ENCODE measurements at regions not wholly inside any gene's neighbourhood (a gene's known extent, or its start where the extent isn't known, plus 50 kb on each side); places are given as distances from the start of the nearest gene placed in this dataset.

DNA sequence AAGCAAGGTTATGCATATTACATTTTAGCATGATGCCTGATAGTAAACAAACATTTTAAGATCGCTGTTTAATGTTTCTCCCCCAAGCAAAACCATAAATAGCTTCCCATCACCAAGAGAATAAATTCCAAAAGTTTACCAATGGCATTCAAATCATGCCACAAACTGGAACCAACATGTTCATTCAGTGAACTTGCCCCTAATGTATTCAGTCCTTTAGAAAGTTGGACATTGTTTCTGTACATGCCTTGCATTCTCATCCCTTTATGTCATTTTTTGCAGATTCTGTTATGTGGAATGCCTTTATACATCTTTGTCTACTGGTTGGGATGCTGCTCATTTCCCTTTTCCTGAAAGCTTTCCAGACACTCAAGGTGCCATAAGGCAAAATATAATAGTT, 105.5 kb downstream of the PYDC2 start:
- no peaks in the 10 kb centered on the region for H3K27me3 Mint-ChIP-seq
- no peaks in the 10 kb centered on the region for H3K36me3 ChIP-seq (ENCODE audit: insufficient read depth, low read length)
- H3K4me1 Mint-ChIP-seq (ENCODE audit: low read depth): no peaks in the 10 kb centered on the region
- H3K36me3 Mint-ChIP-seq (ENCODE audit: low read depth): no peaks in the 10 kb centered on the region
- intact Hi-C loops (cut with DNase I, micrococcal nuclease): no loop called here
- H3K4me3 ChIP-seq (ENCODE audit: low read length): no peak overlapping the region
- no peaks in the 10 kb centered on the region for H3K4me1 ChIP-seq (ENCODE audit: insufficient read depth, low read length)
- ChIA-PET CTCF (no interaction called here), POLR2A (no interaction called here)
- no peaks in the 10 kb centered on the region for H3K27me3 ChIP-seq (ENCODE audit: control insufficient read depth in 1 of 2, insufficient read depth in 2 of 2, low read length in 2 of 2)
- H3K27ac Mint-ChIP-seq: no peak overlapping the region
- DNase-seq (no peak), ATAC-seq (ENCODE audit: poor library complexity) (no peak)
- H3K9me3 Mint-ChIP-seq: no peaks in the 10 kb centered on the region
- H3K4me3 Mint-ChIP-seq: no peak overlapping the region
- no peaks in the 10 kb centered on the region for H3K9me3 ChIP-seq (ENCODE audit: control insufficient read depth in 1 of 2, insufficient read depth in 1 of 2, low read length in 2 of 2)
- H3K27ac ChIP-seq (ENCODE audit: low read depth in 1 of 2, low read length in 2 of 2): no peak overlapping the region
- TF ChIP-seq, protein P1, sequence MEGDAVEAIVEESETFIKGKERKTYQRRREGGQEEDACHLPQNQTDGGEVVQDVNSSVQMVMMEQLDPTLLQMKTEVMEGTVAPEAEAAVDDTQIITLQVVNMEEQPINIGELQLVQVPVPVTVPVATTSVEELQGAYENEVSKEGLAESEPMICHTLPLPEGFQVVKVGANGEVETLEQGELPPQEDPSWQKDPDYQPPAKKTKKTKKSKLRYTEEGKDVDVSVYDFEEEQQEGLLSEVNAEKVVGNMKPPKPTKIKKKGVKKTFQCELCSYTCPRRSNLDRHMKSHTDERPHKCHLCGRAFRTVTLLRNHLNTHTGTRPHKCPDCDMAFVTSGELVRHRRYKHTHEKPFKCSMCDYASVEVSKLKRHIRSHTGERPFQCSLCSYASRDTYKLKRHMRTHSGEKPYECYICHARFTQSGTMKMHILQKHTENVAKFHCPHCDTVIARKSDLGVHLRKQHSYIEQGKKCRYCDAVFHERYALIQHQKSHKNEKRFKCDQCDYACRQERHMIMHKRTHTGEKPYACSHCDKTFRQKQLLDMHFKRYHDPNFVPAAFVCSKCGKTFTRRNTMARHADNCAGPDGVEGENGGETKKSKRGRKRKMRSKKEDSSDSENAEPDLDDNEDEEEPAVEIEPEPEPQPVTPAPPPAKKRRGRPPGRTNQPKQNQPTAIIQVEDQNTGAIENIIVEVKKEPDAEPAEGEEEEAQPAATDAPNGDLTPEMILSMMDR (IDR thresholded peaks at IDR 0.05): no peak

DNA sequence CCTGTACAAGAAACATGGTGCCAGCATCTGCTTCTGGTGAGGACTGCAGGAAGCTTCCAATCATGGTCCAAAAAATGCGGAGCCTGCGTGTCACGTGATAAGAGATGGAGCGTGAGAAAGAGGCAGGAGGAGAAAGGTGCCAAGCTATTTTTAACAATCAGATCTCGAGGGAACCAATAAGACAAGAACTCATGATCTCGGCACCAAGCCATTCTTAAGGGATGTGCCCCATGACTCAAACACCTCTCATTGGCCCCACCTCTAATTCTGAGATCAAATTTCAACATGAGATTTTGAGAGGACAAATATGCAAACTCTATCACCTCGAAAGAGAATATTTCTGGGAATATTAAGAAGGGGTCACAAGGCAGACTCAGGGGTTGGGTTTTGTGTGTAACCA, 107.2 kb downstream of the PYDC2 start:
- ChIA-PET CTCF (no interaction called here), POLR2A (no interaction called here)
- no peak overlapping the region for H3K4me3 Mint-ChIP-seq
- TF ChIP-seq, protein P1 (IDR thresholded peaks at IDR 0.05): no peak
- intact Hi-C loops (cut with DNase I, micrococcal nuclease): no loop called here
- H3K27me3 Mint-ChIP-seq: no peaks in the 10 kb centered on the region
- Histone ChIP-seq H3K27me3 (ENCODE audit: control insufficient read depth in 1 of 2, insufficient read depth in 2 of 2, low read length in 2 of 2) (no peaks in the 10 kb centered on the region), H3K4me1 (ENCODE audit: insufficient read depth, low read length) (no peaks in the 10 kb centered on the region), H3K9me3 (ENCODE audit: control insufficient read depth in 1 of 2, insufficient read depth in 1 of 2, low read length in 2 of 2) (no peaks in the 10 kb centered on the region), H3K36me3 (ENCODE audit: insufficient read depth, low read length) (no peaks in the 10 kb centered on the region), H3K27ac (ENCODE audit: low read depth in 1 of 2, low read length in 2 of 2) (no peak overlapping the region), H3K4me3 (ENCODE audit: low read length) (no peak overlapping the region)
- H3K4me1 Mint-ChIP-seq (ENCODE audit: low read depth): no peaks in the 10 kb centered on the region
- no peaks in the 10 kb centered on the region for H3K9me3 Mint-ChIP-seq
- no peaks in the 10 kb centered on the region for H3K36me3 Mint-ChIP-seq (ENCODE audit: low read depth)
- ATAC-seq (ENCODE audit: poor library complexity) (no peak), DNase-seq (no peak)
- H3K27ac Mint-ChIP-seq: no peak overlapping the region

DNA sequence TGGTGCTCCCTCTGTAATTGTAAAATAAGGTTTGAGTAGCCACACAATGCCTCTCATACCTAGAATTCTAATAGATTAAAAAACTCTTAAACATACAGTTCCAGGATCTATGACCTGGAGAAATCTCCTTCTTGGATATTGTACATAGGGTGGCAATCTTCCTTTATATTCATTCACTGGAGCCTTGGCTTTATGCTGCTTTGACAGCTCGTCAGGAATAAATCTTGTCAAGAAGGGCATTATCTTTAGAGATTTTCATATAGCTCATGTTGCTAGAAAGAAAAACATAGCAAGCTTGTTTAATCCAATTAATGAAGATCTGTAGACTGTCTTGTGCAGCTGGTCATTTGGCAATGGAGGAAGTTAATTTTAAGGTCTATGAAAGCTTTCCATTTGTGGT, 131.1 kb downstream of the PYDC2 start:
- no peaks in the 10 kb centered on the region for H3K27me3 ChIP-seq (ENCODE audit: control insufficient read depth in 1 of 2, insufficient read depth in 2 of 2, low read length in 2 of 2)
- no peak overlapping the region for H3K4me3 ChIP-seq (ENCODE audit: low read length)
- no peaks in the 10 kb centered on the region for H3K4me1 ChIP-seq (ENCODE audit: insufficient read depth, low read length)
- TF ChIP-seq, protein P1 (IDR thresholded peaks at IDR 0.05): no peak
- Mint-ChIP-seq H3K36me3 (ENCODE audit: low read depth) (no peaks in the 10 kb centered on the region), H3K4me1 (ENCODE audit: low read depth) (no peaks in the 10 kb centered on the region), H3K9me3 (no peaks in the 10 kb centered on the region), H3K4me3 (no peak overlapping the region), H3K27me3 (no peaks in the 10 kb centered on the region), H3K27ac (no peak overlapping the region)
- ATAC-seq (ENCODE audit: poor library complexity) (no peak), DNase-seq (no peak)
- CTCF ChIA-PET: no interaction called here
- H3K9me3 ChIP-seq (ENCODE audit: control insufficient read depth in 1 of 2, insufficient read depth in 1 of 2, low read length in 2 of 2): no peaks in the 10 kb centered on the region
- intact Hi-C loops (cut with DNase I, micrococcal nuclease): no loop called here
- POLR2A ChIA-PET: no interaction called here
- H3K36me3 ChIP-seq (ENCODE audit: insufficient read depth, low read length): no peaks in the 10 kb centered on the region
- H3K27ac ChIP-seq (ENCODE audit: low read depth in 1 of 2, low read length in 2 of 2): no peak overlapping the region
